GM13977 (cell line): ENCODE measurements at regions not wholly inside any gene's neighbourhood (a gene's known extent, or its start where the extent isn't known, plus 50 kb on each side); places are given as distances from the start of the nearest gene placed in this dataset.

Experiments
- DNase-seq: peaks from one replicate; pipeline ENCODE4 v3.0.0; 2012; ENCODE audit warnings: low spot score
- in situ Hi-C: fragments of 300-500 bp; cut with MboI; formaldehyde crosslinking; loops from one replicate; pipeline ENCODE4 v1.12.0; 2022; ENCODE audit warnings: low sequenced_read_pairs, low pct_unique_long_range_greater_than_20kb, mixed read lengths, inconsistent platforms; ENCODE audit not compliant: unreplicated experiment
- TF ChIP-seq, protein P1 (sequence below): IDR thresholded peaks from 2 replicates; pipeline ENCODE4 v1.5.1; 2012; ENCODE audit warnings: mild to moderate bottlenecking, control low read depth; ENCODE audit not compliant: insufficient read depth; ENCODE audit errors: extremely low read depth, missing control alignments

DNA sequence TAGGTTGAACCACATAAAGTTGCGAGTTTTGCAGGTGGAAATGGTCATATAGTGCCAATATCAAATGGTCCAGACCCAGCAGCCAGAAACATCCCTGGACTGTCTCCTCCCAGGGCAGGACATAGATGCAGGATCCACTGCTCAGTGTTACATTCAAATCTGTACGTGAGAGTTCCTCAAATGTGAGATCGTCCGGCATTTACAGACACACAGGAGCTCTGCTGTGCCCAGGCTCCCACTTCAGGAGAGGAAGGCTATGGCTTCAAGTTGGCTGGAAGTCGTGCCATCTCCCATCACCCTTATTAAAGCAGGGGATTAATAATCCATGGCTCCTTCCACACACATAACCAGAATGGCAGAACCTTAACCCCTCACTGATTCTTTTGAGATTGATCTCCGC is 688.2 kb upstream of the HS6ST1 start:
- in situ Hi-C loops = no loop called here
- TF ChIP-seq, protein P1, sequence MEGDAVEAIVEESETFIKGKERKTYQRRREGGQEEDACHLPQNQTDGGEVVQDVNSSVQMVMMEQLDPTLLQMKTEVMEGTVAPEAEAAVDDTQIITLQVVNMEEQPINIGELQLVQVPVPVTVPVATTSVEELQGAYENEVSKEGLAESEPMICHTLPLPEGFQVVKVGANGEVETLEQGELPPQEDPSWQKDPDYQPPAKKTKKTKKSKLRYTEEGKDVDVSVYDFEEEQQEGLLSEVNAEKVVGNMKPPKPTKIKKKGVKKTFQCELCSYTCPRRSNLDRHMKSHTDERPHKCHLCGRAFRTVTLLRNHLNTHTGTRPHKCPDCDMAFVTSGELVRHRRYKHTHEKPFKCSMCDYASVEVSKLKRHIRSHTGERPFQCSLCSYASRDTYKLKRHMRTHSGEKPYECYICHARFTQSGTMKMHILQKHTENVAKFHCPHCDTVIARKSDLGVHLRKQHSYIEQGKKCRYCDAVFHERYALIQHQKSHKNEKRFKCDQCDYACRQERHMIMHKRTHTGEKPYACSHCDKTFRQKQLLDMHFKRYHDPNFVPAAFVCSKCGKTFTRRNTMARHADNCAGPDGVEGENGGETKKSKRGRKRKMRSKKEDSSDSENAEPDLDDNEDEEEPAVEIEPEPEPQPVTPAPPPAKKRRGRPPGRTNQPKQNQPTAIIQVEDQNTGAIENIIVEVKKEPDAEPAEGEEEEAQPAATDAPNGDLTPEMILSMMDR = no peak
- DNase-seq = no peak

DNA sequence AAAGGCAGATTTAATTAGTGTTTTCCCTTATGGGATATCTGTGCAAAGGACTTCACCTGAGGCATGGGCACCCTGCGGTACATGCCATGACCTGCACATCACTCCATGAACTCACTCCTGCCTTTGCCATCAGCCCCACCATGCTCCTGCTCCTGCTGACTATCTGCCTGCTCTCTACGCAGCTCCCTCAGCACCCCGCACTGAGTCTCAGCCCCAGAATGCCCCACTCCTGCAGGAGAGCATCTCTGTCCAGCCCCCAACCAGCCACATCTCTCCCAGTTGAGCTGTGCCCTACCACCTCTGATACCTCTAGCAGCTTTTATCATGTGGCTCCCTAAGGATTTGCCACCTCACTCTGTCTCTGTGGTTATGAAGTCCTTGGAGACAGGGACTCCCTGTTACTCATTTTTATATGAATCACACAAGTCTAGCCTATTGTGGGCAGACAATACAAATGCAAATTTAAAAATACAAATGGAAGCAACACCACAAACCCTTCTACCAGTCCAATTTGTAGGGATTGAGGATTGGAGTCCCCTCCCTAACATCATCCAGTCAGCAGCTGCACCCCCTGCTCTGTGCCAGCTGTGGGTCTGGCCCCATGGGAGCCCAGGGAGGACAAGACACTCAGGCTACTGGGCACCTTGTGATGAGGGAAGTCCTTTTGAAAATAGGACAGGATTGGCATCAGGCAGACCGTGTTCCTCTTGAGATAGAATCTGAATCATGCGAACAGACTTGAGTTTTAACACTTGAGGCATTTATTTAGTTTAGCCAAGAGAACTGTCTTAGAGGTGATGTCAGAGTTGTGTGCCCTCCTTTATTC is 689.6 kb upstream of the HS6ST1 start:
- no peak for DNase-seq
- TF ChIP-seq, protein P1 = no peak
- in situ Hi-C loops = no loop called here

DNA sequence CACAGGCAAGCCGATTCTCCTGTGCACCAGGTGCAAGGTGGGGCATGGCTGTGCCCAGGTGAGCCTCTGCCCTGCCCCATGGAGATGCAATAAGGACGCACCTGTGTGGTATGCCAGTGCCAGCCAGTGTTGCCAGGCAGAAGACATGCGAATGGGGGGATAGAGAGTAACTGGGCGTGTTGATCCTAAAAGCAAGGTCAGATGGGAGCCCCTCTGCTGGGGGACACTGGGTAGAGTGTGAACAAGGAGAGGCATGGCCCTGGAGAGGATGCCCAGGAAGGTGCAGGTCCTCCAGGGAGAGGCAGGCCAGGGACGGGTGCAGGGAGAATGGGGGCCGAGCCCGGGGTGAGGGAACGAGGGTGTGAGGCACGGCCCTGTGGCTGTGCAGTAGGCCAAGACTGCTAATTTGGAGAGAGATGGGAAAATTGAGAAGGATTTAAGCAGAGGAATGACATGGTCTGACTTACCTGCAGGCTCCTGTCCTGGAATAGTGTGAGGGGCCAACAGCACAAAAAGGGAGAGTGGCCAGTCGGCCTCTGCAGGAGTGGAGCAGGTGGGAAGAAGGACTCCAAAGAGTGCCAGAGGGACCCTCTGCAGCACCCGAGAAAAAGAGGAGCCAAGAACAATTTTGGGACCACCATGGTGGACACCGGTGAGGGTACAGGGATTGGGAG is 690.4 kb upstream of the HS6ST1 start:
- in situ Hi-C loops = no loop called here
- DNase-seq = no peak
- TF ChIP-seq, protein P1 = no peak

DNA sequence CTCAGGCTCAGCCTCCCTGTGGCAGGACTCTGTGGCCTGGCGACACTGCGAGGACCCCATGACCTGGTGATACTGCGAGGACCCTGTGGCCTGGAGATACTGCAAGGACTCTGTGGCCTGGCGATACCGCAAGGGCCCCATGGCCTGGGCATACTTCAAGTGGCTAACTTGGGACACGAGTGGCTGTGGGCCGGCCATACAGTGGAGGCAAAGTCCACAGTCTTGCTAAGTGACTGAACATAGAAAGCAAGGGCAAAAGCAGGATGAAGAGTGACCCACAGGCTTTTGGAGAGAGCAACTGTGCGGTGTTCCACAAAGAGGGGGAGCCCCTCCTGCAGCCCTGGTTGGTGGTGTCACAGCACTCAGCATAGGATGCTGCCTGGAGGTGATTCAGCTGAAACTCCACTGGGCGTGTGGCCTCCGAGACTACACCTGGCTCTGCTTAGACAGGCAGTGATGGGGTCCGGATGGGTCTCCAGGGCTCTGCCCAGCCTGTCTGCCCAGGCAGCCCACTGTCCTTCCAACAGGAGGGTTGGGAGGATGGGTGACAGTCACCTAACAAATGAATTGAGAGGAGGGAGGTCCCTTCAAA is 691.0 kb upstream of the HS6ST1 start:
- DNase-seq = no peak
- TF ChIP-seq, protein P1 = no peak
- in situ Hi-C loops = no loop called here

DNA sequence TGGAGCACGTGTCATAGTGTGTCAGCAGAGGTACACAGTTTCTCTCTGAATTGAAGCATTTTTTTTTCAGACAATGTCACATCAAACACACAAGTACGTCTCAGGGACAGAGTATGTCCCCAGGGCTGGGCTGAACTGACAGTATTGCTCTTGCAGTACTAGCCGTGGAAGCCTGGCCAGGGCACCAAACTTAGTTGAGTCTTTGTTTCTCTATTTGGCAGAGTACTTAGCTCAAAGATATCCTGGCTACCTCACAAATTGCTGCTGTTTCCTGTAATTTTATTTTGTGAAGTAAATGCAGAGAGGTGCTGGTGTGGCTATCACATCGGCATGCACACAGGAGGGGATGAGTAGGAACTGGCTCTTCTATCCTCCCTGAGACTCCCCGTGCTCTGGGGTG is 691.6 kb upstream of the HS6ST1 start:
- TF ChIP-seq, protein P1 = no peak
- in situ Hi-C loops = no loop called here
- no peak for DNase-seq

DNA sequence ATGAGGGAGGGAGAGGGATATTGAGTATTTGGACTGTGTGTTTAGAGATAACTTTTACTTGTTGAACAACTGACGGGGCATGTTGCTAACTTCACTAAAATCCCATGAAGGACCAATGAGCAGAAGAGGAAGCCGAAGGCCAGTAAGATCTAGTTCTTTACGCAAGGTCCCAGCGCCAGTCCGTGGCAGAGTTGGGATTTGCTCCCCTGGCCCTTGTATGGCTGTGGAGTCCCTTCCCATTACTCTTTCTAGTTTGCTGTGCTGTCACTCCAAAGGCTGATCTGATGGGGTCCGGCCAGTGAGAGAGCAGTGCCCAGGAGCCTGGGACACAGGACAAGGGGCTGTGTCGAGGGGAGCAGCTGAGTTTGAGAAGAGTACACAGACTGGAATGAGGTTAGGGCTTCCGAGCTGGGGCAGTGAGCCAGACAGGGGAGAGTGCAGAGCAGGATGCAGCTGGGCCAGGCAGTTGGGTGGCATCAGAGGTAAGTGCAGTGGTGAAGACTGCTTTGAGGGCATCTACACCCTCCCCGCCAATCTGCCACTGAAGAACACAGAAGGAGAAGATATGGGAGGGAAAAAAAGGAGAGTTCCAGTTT is 692.9 kb upstream of the HS6ST1 start:
- DNase-seq = no peak
- in situ Hi-C loops = no loop called here
- TF ChIP-seq, protein P1 = no peak
